ENCODE measurements at regions not wholly inside any gene's neighbourhood (a gene's known extent, or its start where the extent isn't known, plus 50 kb on each side); places are given as distances from the start of the nearest gene placed in this dataset.

DNA sequence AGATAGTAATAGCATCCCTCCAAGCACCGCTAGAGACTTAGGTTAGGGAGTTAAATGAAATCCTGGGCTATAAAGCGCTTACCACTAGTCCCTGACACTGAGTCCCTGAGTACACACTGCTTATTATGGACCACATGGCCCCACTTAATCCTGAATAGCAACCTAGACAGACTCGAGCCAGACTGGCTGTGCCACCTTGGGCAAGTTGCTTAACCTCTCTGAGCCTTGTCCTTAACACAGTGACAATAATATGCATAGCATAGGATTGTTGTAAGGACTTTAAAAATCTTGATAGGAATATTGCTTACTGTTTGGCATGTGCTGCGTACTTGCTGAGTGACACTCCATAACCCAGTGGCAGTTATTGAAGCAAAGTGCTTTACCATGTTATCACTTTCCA, 125.6 kb upstream of the SASH1 start:
- no peak for DNase-seq
- Histone ChIP-seq H3K4me3 (ENCODE audit: low read depth, low read length) (no peak overlapping the region), H3K27me3 (peaks cover 8% of the 10 kb centered on the region), H3K4me1 (no peaks in the 10 kb centered on the region), H3K36me3 (no peaks in the 10 kb centered on the region), H3K9me3 (no peaks in the 10 kb centered on the region)
- no peak for TF ChIP-seq CTCF (IDR thresholded peaks at IDR 0.05; ENCODE audit: low read depth, low read length)

GRCh38 chr6:148217921-148218320, 124.7 kb upstream of the SASH1 start:
- Histone ChIP-seq H3K4me3 (ENCODE audit: low read depth, low read length) (no peak overlapping the region), H3K27me3 (peaks cover 3% of the 10 kb centered on the region), H3K36me3 (no peaks in the 10 kb centered on the region), H3K9me3 (no peaks in the 10 kb centered on the region), H3K4me1 (no peaks in the 10 kb centered on the region)
- no peak for TF ChIP-seq CTCF (IDR thresholded peaks at IDR 0.05; ENCODE audit: low read depth, low read length)
- no peak for DNase-seq

- TF ChIP-seq CTCF (IDR thresholded peaks at IDR 0.05; ENCODE audit: low read depth, low read length): no peak
- Histone ChIP-seq H3K4me3 (ENCODE audit: low read depth, low read length) (no peak overlapping the region), H3K36me3 (no peaks in the 10 kb centered on the region), H3K4me1 (no peaks in the 10 kb centered on the region), H3K9me3 (no peaks in the 10 kb centered on the region), H3K27me3 (no peaks in the 10 kb centered on the region)
- no peak for DNase-seq
These were observed 123.9 kb upstream of the SASH1 start for GRCh38 chr6:148218542-148219258.

DNA sequence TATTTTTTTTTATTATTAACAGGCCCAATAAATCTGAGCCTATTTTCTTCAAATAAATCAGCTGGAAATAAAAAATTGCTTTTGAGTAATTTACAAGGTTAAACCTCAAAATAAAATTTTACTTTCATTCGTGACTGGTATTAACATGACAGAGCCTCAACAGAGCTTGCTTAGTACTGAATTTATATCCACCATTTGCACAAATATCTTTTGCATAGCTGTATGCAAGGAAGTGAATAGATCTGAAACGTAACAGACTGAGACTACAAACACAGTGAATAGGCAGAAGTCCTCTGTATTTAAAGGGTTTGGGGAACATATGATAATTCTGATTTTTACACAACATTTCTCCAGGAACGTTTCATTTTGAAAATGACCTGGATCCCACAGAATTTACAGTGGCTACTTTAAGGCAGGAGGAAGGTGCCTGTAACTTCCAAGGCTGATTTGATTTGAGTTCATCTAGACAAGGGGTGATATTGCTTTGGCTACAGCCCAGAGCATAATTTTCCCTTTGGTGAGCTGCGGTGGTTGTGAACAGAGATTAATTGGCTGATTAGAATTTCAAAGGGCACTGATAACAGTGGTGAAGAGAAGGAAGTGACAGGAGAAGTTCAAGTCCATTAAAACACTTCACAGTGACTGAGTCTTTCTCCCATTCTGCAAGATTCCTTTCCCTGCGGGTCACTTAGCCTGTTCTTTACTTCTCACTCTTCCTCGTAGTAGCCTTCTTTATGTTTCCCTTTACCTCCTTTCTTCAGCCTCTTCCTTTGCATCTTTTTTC, 121.2 kb upstream of the SASH1 start:
- H3K36me3 ChIP-seq: no peaks in the 10 kb centered on the region
- DNase-seq: no peak

DNA sequence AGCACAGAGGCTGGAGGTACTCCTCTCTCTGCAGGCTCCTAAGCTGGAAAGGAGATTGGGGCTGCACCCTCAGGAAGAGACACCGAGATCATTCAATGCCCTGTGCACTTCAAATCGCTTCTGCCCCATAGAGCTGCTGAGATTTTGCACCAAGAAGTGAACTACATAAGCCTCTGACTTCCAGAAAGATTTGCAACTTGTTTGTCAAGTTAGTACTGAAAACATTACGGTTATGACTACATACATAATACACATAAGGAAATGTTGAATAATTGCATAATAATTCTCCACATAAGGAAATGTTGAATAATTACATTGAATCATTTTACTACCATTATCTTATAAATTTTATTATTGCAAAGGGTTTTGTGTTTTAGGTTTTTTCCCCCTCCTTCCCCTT, 120.3 kb upstream of the SASH1 start:
- no peak for TF ChIP-seq CTCF (IDR thresholded peaks at IDR 0.05; ENCODE audit: low read depth, low read length)
- Histone ChIP-seq H3K4me3 (ENCODE audit: low read depth, low read length) (no peak overlapping the region), H3K9me3 (no peaks in the 10 kb centered on the region), H3K36me3 (no peaks in the 10 kb centered on the region), H3K27me3 (no peaks in the 10 kb centered on the region), H3K4me1 (no peaks in the 10 kb centered on the region)
- DNase-seq: no peak

More for the DNA sequence above, 121.2 kb upstream of the SASH1 start:
- Histone ChIP-seq H3K4me3 (ENCODE audit: low read depth, low read length) (no peak overlapping the region), H3K4me1 (no peaks in the 10 kb centered on the region), H3K27me3 (no peaks in the 10 kb centered on the region), H3K9me3 (no peaks in the 10 kb centered on the region)
- no peak for TF ChIP-seq CTCF (IDR thresholded peaks at IDR 0.05; ENCODE audit: low read depth, low read length)

DNA sequence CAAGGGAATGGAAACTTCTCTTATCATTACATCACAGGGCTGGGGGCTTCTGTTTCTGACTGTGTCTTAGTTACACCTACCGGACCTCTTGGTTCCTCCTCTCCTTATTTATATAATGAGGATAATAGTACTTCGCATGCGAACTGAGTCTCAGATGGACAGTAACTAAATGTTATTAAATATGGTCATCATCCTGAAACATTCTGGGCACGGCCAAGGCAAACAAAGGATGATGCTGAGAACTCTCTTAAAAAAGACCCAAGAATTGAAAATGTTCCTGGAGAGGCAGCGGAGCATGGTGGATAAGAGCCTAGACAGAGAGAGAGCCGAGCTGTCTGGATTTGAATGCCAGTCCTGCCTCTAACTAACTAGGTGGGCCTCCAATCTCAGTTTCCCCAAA, 119.8 kb upstream of the SASH1 start:
- no peak overlapping the region for H3K4me3 ChIP-seq (ENCODE audit: low read depth, low read length)
- no peaks in the 10 kb centered on the region for H3K27me3 ChIP-seq
- DNase-seq: no peak
- no peaks in the 10 kb centered on the region for H3K36me3 ChIP-seq
- TF ChIP-seq CTCF (IDR thresholded peaks at IDR 0.05; ENCODE audit: low read depth, low read length): no peak
- H3K9me3 ChIP-seq: no peaks in the 10 kb centered on the region
- no peaks in the 10 kb centered on the region for H3K4me1 ChIP-seq

All from BE2C (cell line).